ENCODE measurements at regions not wholly inside any gene's neighbourhood (a gene's known extent, or its start where the extent isn't known, plus 50 kb on each side); places are given as distances from the start of the nearest gene placed in this dataset.

DNA sequence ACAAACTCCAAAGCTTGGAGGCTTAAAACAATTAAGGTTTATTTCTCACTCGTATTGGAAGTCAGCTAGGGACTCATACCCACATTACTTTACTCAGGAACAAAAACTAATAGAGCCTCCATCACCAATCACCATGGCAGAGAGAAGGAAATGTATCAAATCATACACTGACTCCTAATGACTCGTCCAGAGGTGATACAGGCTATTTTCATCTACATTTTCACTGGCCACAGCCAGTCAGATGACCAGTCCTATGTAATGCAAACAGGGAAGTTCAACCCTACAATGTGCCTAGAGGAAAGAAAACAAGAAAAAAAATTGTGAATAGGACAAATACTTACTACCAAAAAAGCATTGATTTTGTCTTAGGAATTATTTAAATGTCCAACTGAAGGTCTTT, 110.3 kb downstream of the SEC16B start:
- no peak for TF ChIP-seq POLR2A (IDR thresholded peaks at IDR 0.05)
- TF ChIP-seq, protein P1, sequence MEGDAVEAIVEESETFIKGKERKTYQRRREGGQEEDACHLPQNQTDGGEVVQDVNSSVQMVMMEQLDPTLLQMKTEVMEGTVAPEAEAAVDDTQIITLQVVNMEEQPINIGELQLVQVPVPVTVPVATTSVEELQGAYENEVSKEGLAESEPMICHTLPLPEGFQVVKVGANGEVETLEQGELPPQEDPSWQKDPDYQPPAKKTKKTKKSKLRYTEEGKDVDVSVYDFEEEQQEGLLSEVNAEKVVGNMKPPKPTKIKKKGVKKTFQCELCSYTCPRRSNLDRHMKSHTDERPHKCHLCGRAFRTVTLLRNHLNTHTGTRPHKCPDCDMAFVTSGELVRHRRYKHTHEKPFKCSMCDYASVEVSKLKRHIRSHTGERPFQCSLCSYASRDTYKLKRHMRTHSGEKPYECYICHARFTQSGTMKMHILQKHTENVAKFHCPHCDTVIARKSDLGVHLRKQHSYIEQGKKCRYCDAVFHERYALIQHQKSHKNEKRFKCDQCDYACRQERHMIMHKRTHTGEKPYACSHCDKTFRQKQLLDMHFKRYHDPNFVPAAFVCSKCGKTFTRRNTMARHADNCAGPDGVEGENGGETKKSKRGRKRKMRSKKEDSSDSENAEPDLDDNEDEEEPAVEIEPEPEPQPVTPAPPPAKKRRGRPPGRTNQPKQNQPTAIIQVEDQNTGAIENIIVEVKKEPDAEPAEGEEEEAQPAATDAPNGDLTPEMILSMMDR (IDR thresholded peaks at IDR 0.05): no peak
